AG08396 (cell line): ENCODE measurements at regions not wholly inside any gene's neighbourhood (a gene's known extent, or its start where the extent isn't known, plus 50 kb on each side); places are given as distances from the start of the nearest gene placed in this dataset.
"Not testable (repeated sequence)": the region's sequence is repeated elsewhere in the genome, so short reads cannot be mapped to it uniquely, and the experiment has no call there.

Experiments
- DNase-seq: peaks from one replicate; pipeline ENCODE4 v3.0.0; 2012; ENCODE audit warnings: low spot score, mixed read lengths

DNA sequence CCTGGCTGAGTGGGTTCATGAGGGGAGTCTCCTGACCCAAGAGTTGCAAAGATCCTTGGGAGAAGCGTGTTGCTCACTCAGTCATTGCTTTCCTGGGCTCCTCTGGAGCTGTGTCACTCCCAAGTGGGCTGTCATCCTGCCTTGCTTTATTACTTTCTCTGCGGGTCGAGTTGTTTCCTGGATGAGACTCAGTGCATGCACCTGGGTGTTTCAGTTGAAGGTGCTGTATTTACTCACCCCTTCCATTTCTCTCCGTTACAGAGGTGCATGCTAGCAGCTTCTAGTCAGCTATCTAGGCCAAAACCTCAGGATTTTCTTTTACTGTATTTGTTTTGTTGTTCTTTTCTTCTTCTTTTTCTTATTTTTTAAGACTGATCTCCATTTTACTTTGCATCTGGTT, 785.5 kb upstream of the EDIL3 start:
- no peak for DNase-seq

DNA sequence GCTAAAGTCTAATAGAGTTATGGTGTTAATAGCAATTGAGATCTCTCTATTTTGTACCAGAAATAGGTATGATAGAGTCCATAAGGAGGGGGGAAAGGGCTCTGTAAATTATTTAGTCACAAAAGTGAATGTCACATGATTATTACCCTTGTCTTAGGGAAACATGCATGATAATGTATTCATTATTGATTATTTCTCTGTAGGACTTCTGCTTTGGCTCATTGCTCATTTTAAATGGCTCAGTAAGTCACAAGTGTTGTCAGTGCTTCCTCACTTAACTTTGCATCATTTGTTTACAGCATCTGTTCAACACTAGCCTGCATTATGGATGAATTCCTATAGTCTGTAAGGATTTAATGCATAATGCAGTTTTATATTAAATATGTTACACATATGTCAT, 788.8 kb upstream of the EDIL3 start:
- no peak for DNase-seq

DNA sequence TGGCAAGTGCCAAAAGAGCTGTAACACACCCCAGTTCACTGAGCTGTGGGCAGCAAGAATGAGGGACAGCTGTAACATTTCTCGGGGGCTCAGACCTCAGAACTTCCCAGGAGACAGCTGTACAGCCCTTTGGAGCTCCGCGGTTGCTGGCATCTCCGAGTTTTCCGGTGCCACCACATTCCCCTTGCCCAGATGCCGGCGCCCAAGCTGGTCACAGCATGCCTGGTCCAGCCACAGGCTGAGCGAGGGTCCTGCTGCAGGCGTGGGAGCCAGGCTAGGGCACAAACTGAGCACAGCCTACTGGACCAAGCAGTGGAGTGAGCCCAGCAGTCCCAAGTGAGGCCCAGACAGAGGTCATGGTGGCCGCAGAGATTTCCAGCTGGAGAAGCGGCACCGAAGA, 797.7 kb upstream of the EDIL3 start:
- DNase-seq, result no peak

DNA sequence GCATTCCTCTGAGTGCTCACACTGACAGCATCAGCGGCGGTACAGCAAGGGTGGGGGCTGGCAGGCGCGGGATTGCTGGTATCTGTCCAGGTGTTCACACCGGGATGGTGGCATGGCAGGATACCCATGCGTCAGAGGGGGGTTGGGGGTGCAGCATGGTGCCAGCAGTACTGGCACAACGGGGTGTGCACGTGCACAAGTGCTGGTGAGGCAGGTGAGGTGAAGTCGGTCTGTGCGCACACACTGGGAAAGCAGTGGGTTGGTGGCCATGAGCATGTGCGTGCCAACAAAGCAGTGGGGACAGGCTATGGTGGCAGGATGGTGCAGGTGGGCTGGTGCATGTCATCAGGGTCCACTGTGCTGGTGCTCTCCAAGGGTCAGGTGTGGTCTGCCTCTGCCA, 819.6 kb upstream of the EDIL3 start:
- DNase-seq, result no peak

DNA sequence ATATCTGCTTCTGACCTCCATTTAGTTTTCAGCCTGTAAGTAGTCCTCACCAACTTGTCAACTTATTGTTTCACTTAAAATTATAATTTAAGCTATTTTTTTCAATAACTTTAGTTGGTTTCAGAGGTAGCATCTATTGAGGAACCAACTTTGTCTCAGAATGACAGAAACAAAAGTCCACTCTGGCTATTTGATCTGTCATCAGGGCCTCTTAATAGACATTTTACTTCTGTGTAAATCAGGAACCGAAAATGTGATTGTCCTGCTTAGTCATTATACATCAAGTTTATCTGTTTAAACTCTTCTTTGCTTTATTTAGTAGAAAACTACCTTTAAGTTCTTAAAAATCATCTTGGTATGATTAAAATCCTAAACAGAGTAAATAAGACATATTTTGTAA, 820.8 kb upstream of the EDIL3 start:
- no peak for DNase-seq

DNA sequence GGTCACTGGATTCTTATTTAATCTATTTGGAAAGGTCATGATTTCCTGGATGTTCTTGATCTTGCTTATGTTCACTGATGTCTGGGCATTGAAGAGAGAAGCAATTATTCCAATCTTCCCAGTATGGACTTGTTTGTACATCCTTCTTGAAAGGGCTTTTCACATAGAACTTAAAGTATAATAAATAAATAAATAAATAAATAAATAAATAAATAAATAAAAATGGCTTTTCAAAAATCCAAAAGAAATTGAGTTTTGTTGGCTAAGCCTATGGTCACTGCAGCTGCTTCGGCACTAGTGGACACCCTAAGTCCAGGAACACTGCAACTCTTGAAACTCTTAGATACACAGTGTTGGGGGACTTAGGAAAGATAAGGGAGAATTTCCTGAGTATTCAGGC, 840.7 kb upstream of the EDIL3 start:
- DNase-seq, result no peak

GRCh38 chr5:85249204-85249603, 864.5 kb upstream of the EDIL3 start:
- DNase-seq, result no peak

DNA sequence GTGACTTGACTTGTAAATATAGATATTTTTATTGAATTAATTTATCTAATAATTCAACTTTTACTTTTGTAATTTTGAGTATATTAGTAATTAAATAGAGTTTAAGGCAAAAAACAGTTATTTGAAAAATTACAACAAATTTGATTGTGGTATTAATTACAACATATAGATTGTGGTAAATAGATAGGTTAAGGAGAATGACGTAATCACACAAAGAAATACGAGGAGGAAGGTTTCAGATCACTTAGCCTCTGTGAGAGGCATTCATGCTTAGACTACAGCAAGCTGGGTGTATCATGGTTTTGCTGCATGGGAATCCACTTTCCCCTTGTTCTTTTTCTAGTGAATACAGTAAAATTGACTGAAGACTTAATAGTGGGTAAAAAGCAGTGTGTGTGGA, 878.4 kb upstream of the EDIL3 start:
- DNase-seq, result no peak

DNA sequence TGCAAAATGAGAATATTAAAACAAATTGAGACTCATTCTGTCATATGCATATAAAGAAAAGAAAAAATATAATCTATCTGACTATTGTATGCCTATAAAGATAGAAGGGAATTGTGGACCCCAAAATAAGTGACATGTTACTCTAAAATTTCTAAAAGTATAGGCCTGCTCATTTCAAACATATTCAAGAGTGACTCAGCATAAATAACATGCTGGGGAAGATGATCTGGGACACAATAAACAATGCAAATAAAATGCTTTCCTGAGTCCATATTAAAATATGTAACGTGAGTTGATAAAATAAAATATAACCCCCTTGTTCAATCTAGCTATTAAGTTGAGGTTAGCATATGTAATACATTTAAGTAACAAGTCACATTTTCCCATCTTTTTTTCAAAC, 882.0 kb upstream of the EDIL3 start:
- no peak for DNase-seq

DNA sequence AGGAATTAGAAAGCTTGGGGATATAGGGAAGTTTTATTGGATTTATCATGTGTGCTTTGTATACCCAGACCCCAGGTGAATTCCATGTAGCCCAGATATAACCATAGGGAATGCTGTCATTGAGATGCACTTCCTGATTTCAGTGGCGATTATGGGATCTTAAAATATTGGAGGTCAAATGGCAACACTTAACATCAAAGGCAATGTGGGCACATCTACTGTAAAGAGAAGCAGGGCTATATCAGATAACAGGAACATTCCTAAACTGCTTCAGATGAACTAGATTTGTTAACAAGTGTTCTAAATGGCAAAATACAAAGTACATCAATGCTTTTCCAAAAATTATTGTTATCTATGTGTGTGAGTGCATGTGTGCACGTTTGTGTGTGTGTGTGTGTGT, 883.5 kb upstream of the EDIL3 start:
- DNase-seq, result no peak

DNA sequence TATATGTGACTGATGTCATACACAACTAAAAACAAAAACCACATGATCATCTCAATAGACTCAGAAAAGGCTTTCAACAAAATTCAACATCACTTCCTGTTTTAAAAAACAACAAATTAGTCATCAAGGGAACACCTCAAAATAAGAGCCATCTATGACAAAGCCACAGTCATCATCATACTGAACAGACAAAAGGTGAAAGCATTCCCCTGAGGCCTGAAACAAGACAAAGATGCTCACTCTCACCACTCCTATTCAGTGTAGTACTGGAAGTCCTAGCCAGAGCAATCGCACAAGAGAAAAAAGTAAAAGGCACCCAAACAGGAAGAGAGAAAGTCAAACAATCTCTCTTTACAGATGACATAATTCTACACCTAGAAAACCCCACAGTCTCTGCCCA, 893.5 kb upstream of the EDIL3 start:
- no peak for DNase-seq

DNA sequence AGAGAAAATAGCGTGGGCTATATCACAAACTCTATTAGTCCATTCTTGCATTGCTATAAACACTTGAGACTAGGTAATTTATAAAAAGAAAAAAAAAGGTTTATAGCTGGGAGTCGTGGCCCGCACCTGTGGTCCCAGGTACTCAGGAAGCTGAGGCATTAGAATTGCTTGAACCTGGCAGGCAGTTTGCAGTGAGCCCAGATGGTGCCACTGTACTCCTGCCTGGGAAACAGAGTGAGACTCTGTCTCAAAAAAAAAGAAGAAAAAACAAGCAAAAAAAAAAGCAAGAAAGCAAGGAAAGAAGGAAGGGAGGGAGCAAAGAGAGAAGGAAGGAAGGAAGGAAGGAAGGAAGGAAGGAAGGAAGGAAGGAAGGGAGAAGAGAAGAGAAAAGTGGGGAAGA, 904.2 kb upstream of the EDIL3 start:
- no peak for DNase-seq

- no peak for DNase-seq
Measured at GRCh38 chr5:85293145-85293785, 908.6 kb upstream of the EDIL3 start.

DNA sequence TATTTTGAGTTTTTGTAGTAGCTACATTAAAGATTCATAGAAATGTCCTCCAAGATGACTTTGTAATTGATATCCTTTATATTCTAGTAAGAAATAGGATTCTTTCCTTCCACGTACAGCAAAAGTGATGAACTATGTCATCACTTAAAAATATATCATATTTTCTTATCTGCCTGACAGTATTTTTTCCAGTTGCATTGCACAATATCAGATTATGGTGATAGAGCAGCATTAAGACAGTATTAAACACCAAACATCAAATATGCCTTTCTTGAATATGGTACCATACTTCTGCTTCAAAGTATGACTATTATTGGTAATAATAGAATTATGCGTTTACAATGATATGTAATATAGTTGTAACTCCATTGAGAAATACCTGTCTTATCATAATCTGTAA, 919.8 kb upstream of the EDIL3 start:
- DNase-seq, result no peak

DNA sequence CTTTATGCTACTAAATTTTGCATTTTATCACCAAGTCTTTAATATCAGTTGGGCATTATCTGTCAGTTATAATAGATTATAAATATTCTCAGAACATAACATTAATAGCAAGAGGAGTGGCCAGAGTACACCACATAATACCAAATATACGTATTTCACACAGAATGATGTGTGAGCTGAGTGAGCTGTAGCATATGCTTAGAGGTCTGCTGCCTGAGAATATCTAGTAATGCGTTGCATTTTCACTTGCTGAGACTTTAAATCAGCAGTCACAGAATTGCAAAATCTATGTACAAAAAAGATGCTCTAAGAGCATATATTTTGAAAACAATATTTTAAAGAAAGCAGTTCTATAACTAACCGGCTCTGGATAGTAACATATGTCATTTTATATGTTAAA, 921.1 kb upstream of the EDIL3 start:
- DNase-seq, result no peak

DNA sequence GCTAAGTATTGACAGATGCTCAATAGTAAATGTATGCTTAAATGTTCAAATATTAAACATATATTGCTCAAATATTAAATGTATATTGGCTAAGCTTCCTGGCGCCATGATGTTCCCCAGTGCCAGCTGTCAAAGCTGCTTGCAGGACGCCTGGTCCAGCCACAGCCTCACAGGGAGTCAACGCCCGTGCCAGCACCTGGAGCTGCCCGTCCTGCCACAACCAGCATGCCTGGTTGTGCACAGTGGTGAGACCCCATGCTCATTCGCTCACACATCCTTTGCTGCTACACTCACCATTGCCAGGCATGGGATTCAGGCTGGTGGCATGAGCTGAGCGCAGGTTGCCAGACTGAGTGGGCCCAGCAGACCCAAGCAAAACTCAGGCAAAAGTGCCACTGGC, 926.9 kb upstream of the EDIL3 start:
- DNase-seq, result no peak

DNA sequence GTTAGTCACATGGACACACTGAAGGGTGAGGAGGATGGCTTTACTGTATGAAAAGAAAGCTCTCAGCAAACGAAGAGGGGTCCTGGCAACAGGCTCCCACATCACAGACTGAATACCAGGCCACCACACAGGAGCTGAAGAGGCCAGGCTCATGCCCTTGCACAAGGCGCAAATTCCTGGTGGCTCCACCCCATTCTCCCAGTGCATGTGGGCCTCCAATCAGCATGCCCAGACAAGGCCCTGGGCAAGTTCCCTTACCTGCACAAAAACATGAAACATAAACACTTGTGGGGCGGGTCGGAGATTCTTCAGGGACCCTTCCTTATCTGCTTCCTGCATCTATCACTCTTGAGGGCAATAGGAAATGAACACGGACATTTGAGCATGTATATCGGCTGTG, 935.8 kb upstream of the EDIL3 start:
- no peak for DNase-seq

- DNase-seq, result no peak
Measured at GRCh38 chr5:85333276-85333675, 948.6 kb upstream of the EDIL3 start.

- no peak for DNase-seq
Measured at GRCh38 chr5:85337435-85337834, 952.8 kb upstream of the EDIL3 start.

GRCh38 chr5:85340790-85341189, 956.1 kb upstream of the EDIL3 start:
- DNase-seq, result no peak

- DNase-seq, result no peak
Measured at GRCh38 chr5:85345818-85346217, 961.1 kb upstream of the EDIL3 start.

DNA sequence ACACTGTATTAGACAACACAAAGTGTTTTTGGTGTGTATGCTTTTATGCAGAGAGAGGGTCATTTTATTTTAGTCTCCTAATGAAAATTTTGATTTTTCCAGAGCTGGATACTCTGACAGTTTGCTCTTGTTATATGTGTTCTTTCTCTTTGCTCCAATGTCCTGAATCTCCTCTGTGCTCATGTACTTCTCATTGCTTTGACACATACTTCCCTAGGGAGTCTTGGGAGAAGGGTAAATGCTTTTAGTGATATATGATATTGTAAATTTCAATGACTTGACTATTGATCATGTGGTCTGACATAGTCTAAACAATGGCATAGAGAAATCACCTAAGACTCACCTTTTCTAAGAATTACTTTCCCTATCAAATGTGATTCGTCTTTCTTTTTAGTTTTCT, 972.6 kb upstream of the EDIL3 start:
- no peak for DNase-seq

- no peak for DNase-seq
Measured at GRCh38 chr5:85375525-85375924, 990.8 kb upstream of the EDIL3 start.

GRCh38 chr5:85388770-85389169, 1004.1 kb upstream of the EDIL3 start:
- DNase-seq, result no peak

DNA sequence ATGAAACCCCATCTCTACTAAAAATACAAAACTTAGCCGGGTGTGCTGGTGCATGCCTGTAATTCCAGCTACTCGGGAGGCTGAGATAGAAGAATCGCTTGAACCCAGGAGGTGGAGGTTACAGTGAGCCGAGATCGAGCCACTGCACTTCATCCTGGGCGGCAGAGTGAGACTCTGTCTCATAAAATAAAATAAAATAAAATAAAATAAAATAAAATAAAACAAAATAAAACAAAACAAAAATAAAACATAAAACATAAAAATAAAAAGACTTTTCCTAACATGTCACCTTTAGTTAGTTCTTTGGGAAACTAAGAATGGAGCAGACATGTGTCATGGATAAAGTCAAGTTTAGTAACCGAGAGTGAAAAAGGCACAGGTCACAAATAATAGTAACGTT, 1007.6 kb upstream of the EDIL3 start:
- not testable (repeated sequence) for DNase-seq
